GM12872 (cell line): ENCODE measurements at regions not wholly inside any gene's neighbourhood (a gene's known extent, or its start where the extent isn't known, plus 50 kb on each side); places are given as distances from the start of the nearest gene placed in this dataset.

ENCODE experiments used
- TF ChIP-seq, protein P1 (sequence below): IDR thresholded peaks from 3 replicates; pipeline ENCODE4 v1.5.1; 2011; ENCODE audit warnings: low read depth, mild to moderate bottlenecking, low read length, moderate library complexity; ENCODE audit not compliant: insufficient read depth

DNA sequence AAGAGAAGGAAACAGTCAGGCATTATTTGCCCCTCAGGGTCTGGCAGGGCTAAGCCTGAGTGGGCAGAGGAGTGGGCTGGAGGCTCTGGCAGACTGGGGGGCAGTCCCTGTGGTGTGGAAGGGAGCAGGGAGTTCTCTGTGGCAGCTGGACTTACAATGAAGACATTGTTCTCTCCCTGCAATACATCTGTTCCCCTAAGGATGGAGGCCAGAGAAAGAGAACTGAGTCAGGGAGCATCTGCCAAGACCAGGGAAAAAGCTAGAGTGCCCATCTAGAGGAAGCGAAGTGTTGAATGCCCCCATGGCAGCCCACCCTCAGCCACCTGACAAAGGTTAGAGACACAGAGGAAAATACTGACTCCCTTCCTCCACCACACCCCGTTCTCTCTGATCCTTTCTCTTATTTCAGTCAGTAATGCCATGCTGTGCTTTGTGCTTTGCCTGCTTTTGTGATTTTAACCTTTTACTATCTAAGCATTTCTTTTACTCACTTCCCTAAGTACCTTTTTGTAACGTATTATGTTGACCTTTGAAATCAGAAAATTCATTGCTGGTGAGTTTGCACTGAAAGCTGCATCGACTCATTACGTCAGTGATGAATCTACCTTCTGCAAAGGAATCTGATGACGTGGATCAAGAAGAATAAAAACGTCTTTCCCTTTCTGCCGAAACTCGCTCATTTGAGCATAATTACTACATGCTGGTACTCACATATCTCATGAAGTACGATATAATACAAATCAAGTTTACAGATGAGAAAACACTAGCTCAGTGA is 76.0 kb downstream of the ACTL7B start:
- TF ChIP-seq, protein P1, sequence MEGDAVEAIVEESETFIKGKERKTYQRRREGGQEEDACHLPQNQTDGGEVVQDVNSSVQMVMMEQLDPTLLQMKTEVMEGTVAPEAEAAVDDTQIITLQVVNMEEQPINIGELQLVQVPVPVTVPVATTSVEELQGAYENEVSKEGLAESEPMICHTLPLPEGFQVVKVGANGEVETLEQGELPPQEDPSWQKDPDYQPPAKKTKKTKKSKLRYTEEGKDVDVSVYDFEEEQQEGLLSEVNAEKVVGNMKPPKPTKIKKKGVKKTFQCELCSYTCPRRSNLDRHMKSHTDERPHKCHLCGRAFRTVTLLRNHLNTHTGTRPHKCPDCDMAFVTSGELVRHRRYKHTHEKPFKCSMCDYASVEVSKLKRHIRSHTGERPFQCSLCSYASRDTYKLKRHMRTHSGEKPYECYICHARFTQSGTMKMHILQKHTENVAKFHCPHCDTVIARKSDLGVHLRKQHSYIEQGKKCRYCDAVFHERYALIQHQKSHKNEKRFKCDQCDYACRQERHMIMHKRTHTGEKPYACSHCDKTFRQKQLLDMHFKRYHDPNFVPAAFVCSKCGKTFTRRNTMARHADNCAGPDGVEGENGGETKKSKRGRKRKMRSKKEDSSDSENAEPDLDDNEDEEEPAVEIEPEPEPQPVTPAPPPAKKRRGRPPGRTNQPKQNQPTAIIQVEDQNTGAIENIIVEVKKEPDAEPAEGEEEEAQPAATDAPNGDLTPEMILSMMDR: no peak

GRCh38 chr9:108776920-108777639 is 78.7 kb downstream of the ACTL7B start:
- TF ChIP-seq, protein P1: no peak

DNA sequence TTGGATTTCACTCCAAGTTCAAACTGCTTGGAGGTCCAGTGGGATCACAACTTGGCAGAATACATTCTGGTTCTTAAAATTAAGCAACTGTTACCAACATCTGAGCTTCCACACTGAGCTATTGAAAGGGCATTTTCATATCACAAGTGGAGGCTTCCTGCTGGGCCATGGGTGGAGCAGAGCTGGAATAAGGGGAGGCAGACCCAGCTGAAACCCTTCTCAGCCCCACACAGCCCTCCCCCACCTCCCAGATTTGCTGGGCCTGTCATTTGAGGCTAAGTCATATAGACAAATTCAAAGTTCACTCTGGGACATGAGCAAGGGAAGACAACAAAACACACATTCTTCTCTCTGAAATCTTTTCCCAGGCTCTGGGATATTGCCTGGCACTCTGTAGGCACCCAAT is 79.9 kb downstream of the ACTL7B start:
- TF ChIP-seq, protein P1: no peak

DNA sequence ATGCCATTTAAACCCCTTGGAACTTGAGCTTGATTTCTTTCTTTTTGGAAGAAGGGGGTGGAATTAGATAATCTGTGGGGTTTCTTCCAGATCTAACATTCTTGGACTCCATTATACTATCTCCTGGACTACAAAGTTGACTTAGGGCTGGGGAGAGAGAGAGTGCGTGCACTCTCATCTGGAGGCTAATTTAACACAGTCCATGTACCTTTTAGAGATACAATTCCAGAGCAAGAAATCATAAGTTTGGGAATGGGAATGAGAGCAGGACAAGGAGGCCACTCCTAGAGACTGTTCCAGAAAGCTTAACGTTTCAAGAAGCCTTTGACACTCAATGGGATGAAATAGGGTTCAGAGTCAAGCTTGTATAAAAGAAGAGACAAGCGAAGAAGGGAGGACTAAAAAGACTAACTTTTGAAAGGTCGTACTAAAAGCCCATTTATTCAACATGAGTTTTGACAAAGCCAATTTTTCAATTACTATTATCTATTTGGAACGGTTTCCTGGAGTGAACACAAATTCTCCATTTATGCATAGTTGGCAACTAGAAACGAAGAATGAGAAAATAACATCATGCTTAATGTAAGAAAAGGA is 83.4 kb downstream of the ACTL7B start:
- TF ChIP-seq, protein P1: no peak

GRCh38 chr9:108768744-108769143 is 87.0 kb downstream of the ACTL7B start:
- TF ChIP-seq, protein P1: no peak

DNA sequence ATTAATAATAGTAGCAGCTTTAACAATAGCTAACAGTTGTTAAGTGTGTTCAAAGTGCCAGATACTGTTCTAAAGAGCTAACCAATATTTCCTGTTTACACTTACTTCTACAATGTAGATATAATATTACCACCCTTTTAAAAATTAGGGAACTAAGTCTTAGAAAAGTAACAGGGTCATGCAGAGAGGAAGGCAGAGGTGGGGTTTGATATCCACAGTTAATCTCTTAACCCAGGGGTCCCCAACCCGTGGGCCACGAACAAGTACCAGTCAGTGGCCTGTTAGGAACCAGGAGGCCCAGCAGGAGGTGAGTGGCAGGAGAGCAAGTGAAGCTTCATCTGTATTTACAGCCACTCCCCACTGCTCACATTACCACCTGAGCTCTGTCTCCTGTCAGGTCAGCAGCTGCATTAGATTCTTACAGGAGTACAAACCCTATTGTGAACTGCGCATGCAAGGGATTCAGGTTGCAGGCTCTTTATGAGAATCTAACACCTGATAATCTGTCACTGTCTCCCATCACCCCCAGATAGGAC is 89.1 kb downstream of the ACTL7B start:
- TF ChIP-seq, protein P1: no peak

DNA sequence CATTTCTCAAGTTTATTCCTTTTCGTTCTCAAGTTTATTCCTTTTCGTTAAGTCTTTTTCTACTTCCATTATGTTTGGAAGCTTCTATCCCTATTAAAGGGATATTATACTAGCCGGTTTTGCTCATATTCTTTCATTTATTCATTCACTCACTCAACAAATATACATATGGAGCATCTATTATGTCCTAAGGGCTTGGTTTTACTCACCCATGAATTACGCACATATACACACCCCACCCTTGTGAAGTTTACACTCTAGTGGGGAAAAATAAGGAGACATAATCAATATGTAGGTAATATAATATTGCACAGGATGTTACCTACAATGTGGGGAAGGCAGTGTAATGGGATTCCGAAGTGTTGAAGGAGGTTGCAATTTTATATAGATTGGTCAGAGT is 90.5 kb downstream of the ACTL7B start:
- TF ChIP-seq, protein P1: no peak
